Panc1 (cell line): ENCODE measurements at regions not wholly inside any gene's neighbourhood (a gene's known extent, or its start where the extent isn't known, plus 50 kb on each side); places are given as distances from the start of the nearest gene placed in this dataset.

Source experiments
- ATAC-seq: fragments of 200-7000 bp; cut with Tn5 transposase; 2 replicates; pipeline ENCODE4 v1.9.1; 2020; ENCODE audit warnings: mild to moderate bottlenecking, moderate library complexity
- BruUV-seq: library from RNA; stranded (reverse); fragments of 400-500 nt; replicated peaks from 2 replicates; lab custom pipeline; 2021; lab: Mats Ljungman, UMichigan
- CTCF ChIA-PET: fragments of 300-600 bp; sonication (Branson Sonifier 250); formaldehyde crosslinking; loops from one replicate; lab custom pipeline; 2022; ENCODE audit warnings: antibody characterized with exemption; lab: Charles Lee
- POLR2A ChIA-PET: fragments of 300-600 bp; sonication (Branson Sonifier 250); formaldehyde crosslinking; loops from one replicate; lab custom pipeline; 2022; ENCODE audit warnings: antibody characterized with exemption; lab: Charles Lee
- DNase-seq: peaks from one replicate; pipeline ENCODE4 v3.0.0-alpha.2; 2010; ENCODE audit warnings: low read depth, low spot score
- H3K27ac ChIP-seq: 2 replicates; pipeline ENCODE4 v1.5.1; 2011; ENCODE audit warnings: mild to moderate bottlenecking, low read length, inconsistent platforms
- H3K27me3 ChIP-seq: fragments of 200-500 bp; sonication (Bioruptor generic); 2 replicates; pipeline ENCODE4 v1.6.0; 2014; ENCODE audit warnings: low read length, inconsistent platforms; ENCODE audit not compliant: control insufficient read depth, insufficient read depth
- H3K36me3 ChIP-seq: fragments of 200-500 bp; sonication (Bioruptor generic); 2 replicates; pipeline ENCODE4 v1.5.1; 2014; ENCODE audit warnings: inconsistent platforms, mild to moderate bottlenecking, low read length, moderate library complexity; ENCODE audit not compliant: control insufficient read depth, insufficient read depth
- H3K4me1 ChIP-seq: 2 replicates; pipeline ENCODE4 v1.5.1; 2011; ENCODE audit warnings: inconsistent platforms, mild to moderate bottlenecking, low read length, moderate library complexity; ENCODE audit not compliant: control insufficient read depth, insufficient read depth
- H3K4me3 ChIP-seq, 2 experiments: 2 replicates each; pipeline ENCODE4 v1.5.1; 2011 to 2012; ENCODE audit warnings: low read depth in 2 of 2, low read length in 2 of 2, mild to moderate bottlenecking in 2 of 2, inconsistent platforms in 1 of 2, moderate library complexity in 1 of 2
- H3K9me3 ChIP-seq: fragments of 200-500 bp; sonication (Bioruptor generic); 2 replicates; pipeline ENCODE4 v1.5.1; 2014; ENCODE audit warnings: low read depth, mild to moderate bottlenecking, inconsistent platforms, low read length, moderate library complexity; ENCODE audit not compliant: control insufficient read depth, insufficient read depth
- POLR2AphosphoS5 ChIP-seq: IDR thresholded peaks from 2 replicates; pipeline ENCODE4 v1.6.1; 2012; ENCODE audit warnings: mild to moderate bottlenecking, low read depth, low read length, moderate library complexity
- SIN3A ChIP-seq: IDR thresholded peaks from 2 replicates; pipeline ENCODE4 v1.6.1; 2012; ENCODE audit warnings: low read depth, mild to moderate bottlenecking, low read length, moderate library complexity, borderline replicate concordance; ENCODE audit not compliant: insufficient read depth
- TCF7L2 ChIP-seq: IDR thresholded peaks from 2 replicates; pipeline ENCODE4 v1.6.1; 2011; ENCODE audit warnings: mild to moderate bottlenecking, low read depth, low read length, inconsistent platforms
- in situ Hi-C: cut with HindIII; loops from 2 replicates; pipeline ENCODE4 v1.10.0; 2016; ENCODE audit warnings: low sequenced_read_pairs, low pct_unique_long_range_greater_than_20kb
- intact Hi-C: fragments of 100-400 bp; cut with micrococcal nuclease; formaldehyde crosslinking; loops from one replicate; pipeline ENCODE4 v1.10.0; 2022; ENCODE audit not compliant: unreplicated experiment
- TF ChIP-seq, protein P1 (sequence below), 2 experiments: IDR thresholded peaks; 2 replicates each; pipeline ENCODE4 v1.6.1; 2011 to 2012; ENCODE audit warnings: low read depth in 2 of 2, control low read depth in 1 of 2, low read length in 1 of 2, mild to moderate bottlenecking in 1 of 2, moderate library complexity in 1 of 2; ENCODE audit not compliant: insufficient read depth in 1 of 2
- TF ChIP-seq, protein P2 (sequence below): fragments of 450-650 bp; IDR thresholded peaks from 2 replicates; pipeline ENCODE4 v1.5.1; 2017; ENCODE audit warnings: mild to moderate bottlenecking

DNA sequence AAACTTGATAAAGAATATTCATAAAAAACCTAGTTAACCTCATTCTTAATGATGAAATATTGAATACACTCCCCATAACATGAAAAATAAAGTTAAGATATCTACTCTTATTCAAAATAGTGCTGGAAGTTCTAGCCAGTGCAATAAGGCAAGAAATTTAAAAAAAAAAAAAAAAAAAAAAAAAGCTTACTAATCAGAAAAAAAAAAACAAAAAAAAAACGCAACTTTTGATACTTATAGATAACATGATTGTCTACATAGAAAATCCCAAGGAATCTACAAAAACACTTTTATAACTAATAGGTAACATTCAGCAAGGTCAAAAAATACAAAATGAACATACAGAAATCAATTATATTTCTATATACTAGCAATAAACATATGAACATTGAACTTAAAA lies 515.6 kb downstream of the UQCRFS1 start:
- in situ Hi-C loops = no loop called here
- TF ChIP-seq TCF7L2 = no peak
- TF ChIP-seq, protein P1, sequence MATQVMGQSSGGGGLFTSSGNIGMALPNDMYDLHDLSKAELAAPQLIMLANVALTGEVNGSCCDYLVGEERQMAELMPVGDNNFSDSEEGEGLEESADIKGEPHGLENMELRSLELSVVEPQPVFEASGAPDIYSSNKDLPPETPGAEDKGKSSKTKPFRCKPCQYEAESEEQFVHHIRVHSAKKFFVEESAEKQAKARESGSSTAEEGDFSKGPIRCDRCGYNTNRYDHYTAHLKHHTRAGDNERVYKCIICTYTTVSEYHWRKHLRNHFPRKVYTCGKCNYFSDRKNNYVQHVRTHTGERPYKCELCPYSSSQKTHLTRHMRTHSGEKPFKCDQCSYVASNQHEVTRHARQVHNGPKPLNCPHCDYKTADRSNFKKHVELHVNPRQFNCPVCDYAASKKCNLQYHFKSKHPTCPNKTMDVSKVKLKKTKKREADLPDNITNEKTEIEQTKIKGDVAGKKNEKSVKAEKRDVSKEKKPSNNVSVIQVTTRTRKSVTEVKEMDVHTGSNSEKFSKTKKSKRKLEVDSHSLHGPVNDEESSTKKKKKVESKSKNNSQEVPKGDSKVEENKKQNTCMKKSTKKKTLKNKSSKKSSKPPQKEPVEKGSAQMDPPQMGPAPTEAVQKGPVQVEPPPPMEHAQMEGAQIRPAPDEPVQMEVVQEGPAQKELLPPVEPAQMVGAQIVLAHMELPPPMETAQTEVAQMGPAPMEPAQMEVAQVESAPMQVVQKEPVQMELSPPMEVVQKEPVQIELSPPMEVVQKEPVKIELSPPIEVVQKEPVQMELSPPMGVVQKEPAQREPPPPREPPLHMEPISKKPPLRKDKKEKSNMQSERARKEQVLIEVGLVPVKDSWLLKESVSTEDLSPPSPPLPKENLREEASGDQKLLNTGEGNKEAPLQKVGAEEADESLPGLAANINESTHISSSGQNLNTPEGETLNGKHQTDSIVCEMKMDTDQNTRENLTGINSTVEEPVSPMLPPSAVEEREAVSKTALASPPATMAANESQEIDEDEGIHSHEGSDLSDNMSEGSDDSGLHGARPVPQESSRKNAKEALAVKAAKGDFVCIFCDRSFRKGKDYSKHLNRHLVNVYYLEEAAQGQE (IDR thresholded peaks at IDR 0.05; ENCODE audit: insufficient read depth in 1 of 2, low read depth in 2 of 2, low read length in 1 of 2) = no peak
- TF ChIP-seq POLR2AphosphoS5 = no peak
- no peak for TF ChIP-seq SIN3A
- CTCF ChIA-PET = no interaction called here

DNA sequence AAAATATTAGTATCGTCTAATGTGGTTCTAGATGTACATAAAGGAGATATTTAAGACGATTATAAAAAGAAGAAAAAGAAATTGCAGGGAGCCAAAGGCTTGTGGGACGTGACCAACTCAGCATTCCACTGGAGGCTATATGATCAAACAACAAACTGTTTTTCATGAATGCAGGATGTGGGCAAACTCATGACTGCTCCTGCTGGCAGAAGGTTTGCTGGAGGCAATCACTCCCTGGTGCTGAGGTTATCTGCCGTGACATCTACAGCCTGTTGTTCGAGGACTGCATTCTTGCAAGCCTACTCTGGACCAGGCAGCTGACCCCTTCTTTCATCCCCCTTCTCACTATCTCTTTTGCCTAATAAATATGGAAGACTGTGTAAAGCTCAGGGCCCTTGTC lies 518.1 kb downstream of the UQCRFS1 start:
- no peak for DNase-seq
- Histone ChIP-seq H3K9me3 (no peaks in the 10 kb centered on the region), H3K36me3 (no peaks in the 10 kb centered on the region), H3K4me3 (no peak overlapping the region), H3K4me1 (no peaks in the 10 kb centered on the region), H3K27ac (no peak overlapping the region), H3K27me3 (no peaks in the 10 kb centered on the region)
- ATAC-seq = no peak
- TF ChIP-seq, protein P2, sequence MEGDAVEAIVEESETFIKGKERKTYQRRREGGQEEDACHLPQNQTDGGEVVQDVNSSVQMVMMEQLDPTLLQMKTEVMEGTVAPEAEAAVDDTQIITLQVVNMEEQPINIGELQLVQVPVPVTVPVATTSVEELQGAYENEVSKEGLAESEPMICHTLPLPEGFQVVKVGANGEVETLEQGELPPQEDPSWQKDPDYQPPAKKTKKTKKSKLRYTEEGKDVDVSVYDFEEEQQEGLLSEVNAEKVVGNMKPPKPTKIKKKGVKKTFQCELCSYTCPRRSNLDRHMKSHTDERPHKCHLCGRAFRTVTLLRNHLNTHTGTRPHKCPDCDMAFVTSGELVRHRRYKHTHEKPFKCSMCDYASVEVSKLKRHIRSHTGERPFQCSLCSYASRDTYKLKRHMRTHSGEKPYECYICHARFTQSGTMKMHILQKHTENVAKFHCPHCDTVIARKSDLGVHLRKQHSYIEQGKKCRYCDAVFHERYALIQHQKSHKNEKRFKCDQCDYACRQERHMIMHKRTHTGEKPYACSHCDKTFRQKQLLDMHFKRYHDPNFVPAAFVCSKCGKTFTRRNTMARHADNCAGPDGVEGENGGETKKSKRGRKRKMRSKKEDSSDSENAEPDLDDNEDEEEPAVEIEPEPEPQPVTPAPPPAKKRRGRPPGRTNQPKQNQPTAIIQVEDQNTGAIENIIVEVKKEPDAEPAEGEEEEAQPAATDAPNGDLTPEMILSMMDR = no peak
- TF ChIP-seq SIN3A (no peak), POLR2AphosphoS5 (no peak), TCF7L2 (no peak)
- TF ChIP-seq, protein P1 (IDR thresholded peaks at IDR 0.05; ENCODE audit: insufficient read depth in 1 of 2, low read depth in 2 of 2, low read length in 1 of 2) = no peak
- in situ Hi-C loops (no loop called here), intact Hi-C loops (no loop called here)
- no TSS peak for BruUV-seq
- ChIA-PET POLR2A (no interaction called here), CTCF (no interaction called here)

More for the DNA sequence above, 515.6 kb downstream of the UQCRFS1 start:
- Histone ChIP-seq H3K4me3 (no peak overlapping the region), H3K27ac (no peak overlapping the region), H3K27me3 (no peaks in the 10 kb centered on the region), H3K9me3 (no peaks in the 10 kb centered on the region), H3K36me3 (no peaks in the 10 kb centered on the region), H3K4me1 (no peaks in the 10 kb centered on the region)
- no TSS peak for BruUV-seq
- intact Hi-C loops = no loop called here
- ATAC-seq = no peak
- no peak for DNase-seq
- POLR2A ChIA-PET = no interaction called here
